Right atrium auricular region (tissue), 2 donors: ENCODE measurements at regions not wholly inside any gene's neighbourhood (a gene's known extent, or its start where the extent isn't known, plus 50 kb on each side); places are given as distances from the start of the nearest gene placed in this dataset.

Experiments
- DNase-seq: peaks from one replicate; pipeline ENCODE4 v3.0.0-alpha.2; 2019; ENCODE audit warnings: low spot score
- H3K27ac ChIP-seq, 2 donors: fragments of 200-600 bp; sonication (generic); 1 replicate in 1 of 2; 2 replicates in 1 of 2; pipeline ENCODE4 v1.5.1; 2016 to 2019
- H3K27me3 ChIP-seq, 2 donors: fragments of 200-600 bp; sonication (generic); one replicate each; pipeline versions ENCODE4 v1.5.1 to v1.6.0; 2017 to 2019
- H3K36me3 ChIP-seq: fragments of 200-600 bp; sonication (generic); one replicate; pipeline ENCODE4 v1.5.1; 2016
- H3K4me1 ChIP-seq, 2 donors: fragments of 200-600 bp; sonication (generic); one replicate each; pipeline versions ENCODE4 v1.5.1 to v1.6.0; 2017 to 2019
- H3K4me3 ChIP-seq, 2 donors: fragments of 200-600 bp; sonication (generic); 1 replicate in 1 of 2; 2 replicates in 1 of 2; pipeline ENCODE4 v1.5.1; 2017 to 2019; ENCODE audit warnings: mild to moderate bottlenecking in 1 of 2, moderate library complexity in 1 of 2
- H3K9me3 ChIP-seq, 2 donors: fragments of 200-600 bp; sonication (generic); one replicate each; pipeline ENCODE4 v1.5.1; 2019
- TF ChIP-seq, protein P1 (sequence below), 2 donors: fragments of 200-600 bp; sonication (generic); IDR thresholded peaks; one replicate each; pipeline ENCODE4 v1.5.1; 2019; ENCODE audit warnings: antibody characterized with exemption in 2 of 2

GRCh38 chr9:90012949-90013348, 408.1 kb downstream of the GADD45G start:
- Histone ChIP-seq H3K36me3 (no peaks in the 10 kb centered on the region), H3K27me3 (no peaks in the 10 kb centered on the region), H3K27ac (no peak overlapping the region), H3K9me3 (no peaks in the 10 kb centered on the region), H3K4me1 (no peaks in the 10 kb centered on the region), H3K4me3 (no peak overlapping the region)
- TF ChIP-seq, protein P1, sequence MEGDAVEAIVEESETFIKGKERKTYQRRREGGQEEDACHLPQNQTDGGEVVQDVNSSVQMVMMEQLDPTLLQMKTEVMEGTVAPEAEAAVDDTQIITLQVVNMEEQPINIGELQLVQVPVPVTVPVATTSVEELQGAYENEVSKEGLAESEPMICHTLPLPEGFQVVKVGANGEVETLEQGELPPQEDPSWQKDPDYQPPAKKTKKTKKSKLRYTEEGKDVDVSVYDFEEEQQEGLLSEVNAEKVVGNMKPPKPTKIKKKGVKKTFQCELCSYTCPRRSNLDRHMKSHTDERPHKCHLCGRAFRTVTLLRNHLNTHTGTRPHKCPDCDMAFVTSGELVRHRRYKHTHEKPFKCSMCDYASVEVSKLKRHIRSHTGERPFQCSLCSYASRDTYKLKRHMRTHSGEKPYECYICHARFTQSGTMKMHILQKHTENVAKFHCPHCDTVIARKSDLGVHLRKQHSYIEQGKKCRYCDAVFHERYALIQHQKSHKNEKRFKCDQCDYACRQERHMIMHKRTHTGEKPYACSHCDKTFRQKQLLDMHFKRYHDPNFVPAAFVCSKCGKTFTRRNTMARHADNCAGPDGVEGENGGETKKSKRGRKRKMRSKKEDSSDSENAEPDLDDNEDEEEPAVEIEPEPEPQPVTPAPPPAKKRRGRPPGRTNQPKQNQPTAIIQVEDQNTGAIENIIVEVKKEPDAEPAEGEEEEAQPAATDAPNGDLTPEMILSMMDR (IDR thresholded peaks at IDR 0.05), result no peak
- no peak for DNase-seq

- Histone ChIP-seq H3K4me3 (no peak overlapping the region), H3K27ac (no peak overlapping the region), H3K9me3 (no peaks in the 10 kb centered on the region), H3K27me3 (no peaks in the 10 kb centered on the region), H3K4me1 (no peaks in the 10 kb centered on the region), H3K36me3 (no peaks in the 10 kb centered on the region)
- no peak for DNase-seq
- TF ChIP-seq, protein P1 (IDR thresholded peaks at IDR 0.05), result no peak
These were observed 409.0 kb downstream of the GADD45G start for GRCh38 chr9:90013778-90014177.

GRCh38 chr9:90014421-90014820, 409.6 kb downstream of the GADD45G start:
- TF ChIP-seq, protein P1 (IDR thresholded peaks at IDR 0.05), result no peak
- no peak for DNase-seq
- Histone ChIP-seq H3K27ac (no peak overlapping the region), H3K4me1 (no peaks in the 10 kb centered on the region), H3K27me3 (no peaks in the 10 kb centered on the region), H3K9me3 (no peaks in the 10 kb centered on the region), H3K4me3 (no peak overlapping the region), H3K36me3 (no peaks in the 10 kb centered on the region)

DNA sequence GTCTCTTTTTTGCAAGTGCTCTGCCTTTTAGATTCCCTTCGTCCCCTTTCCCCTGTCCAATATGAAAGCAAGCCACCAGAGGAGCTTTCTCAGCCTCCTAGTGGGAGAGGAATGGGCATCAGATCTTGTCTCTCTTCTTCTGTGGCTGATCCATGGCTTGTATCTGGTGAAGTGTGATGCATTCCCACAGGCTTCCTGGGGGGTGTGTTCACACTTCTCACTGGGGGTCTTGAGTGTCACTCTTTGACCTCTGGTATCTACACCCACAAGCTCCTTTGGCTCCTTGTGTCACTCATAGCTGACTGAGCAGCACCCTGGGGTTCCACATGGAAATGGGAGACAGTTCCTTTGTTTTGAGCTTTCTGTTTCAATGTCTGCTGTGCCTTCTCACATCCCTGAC, 411.5 kb downstream of the GADD45G start:
- no peak for DNase-seq

DNA sequence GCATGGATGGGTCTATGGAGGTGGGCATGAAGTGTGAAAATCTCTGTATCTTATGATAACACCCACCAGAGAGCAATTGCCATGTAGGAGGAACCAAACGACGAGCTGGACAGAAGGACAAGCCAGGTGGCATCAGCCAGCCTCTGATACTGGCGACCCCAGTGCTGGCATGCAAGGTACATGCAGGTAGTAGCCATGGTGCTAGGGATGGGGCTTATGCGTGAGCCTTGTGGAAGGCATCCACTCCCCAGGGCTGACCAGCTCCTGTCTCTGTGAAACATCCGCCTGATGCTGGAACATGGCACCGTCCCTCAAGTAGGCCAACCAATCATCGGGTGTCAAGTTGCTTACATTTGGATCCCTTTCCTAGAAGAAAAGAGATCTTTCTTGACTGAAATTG, 412.9 kb downstream of the GADD45G start:
- no peak overlapping the region for H3K4me3 ChIP-seq
- TF ChIP-seq, protein P1 (IDR thresholded peaks at IDR 0.05), result no peak
- no peak for DNase-seq
- no peak overlapping the region for H3K27ac ChIP-seq
- no peaks in the 10 kb centered on the region for H3K36me3 ChIP-seq
- peaks cover 0 to 8% of the 10 kb centered on the region in 2 donors for H3K9me3 ChIP-seq
- H3K27me3 ChIP-seq, result no peaks in the 10 kb centered on the region
- no peaks in the 10 kb centered on the region for H3K4me1 ChIP-seq

More for the DNA sequence above, 411.5 kb downstream of the GADD45G start:
- H3K9me3 ChIP-seq, result no peaks in the 10 kb centered on the region
- TF ChIP-seq, protein P1 (IDR thresholded peaks at IDR 0.05), result no peak
- H3K36me3 ChIP-seq, result no peaks in the 10 kb centered on the region
- no peaks in the 10 kb centered on the region for H3K4me1 ChIP-seq
- no peak overlapping the region for H3K27ac ChIP-seq
- no peaks in the 10 kb centered on the region for H3K27me3 ChIP-seq
- no peak overlapping the region for H3K4me3 ChIP-seq

DNA sequence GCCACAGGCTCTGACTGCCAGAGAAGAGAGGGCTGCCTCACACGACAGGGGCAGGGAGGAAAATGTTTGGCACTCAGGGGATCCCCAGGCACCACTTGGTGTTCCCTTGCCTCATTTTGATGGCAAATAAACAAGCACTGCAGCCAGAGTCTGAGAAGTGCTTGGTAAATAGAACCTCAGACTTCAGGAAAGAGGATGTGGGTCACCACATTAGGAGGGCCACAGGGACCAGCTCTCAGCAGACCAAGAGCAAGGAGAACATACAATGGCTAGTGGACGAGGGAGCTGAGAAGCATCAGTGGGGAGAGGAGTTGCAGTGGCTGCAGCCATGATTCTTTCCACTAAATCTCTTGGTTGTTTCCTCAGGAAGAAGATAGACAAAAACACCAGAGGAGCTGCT, 413.9 kb downstream of the GADD45G start:
- no peaks in the 10 kb centered on the region for H3K27me3 ChIP-seq
- TF ChIP-seq, protein P1 (IDR thresholded peaks at IDR 0.05), result no peak
- no peaks in the 10 kb centered on the region for H3K4me1 ChIP-seq
- H3K9me3 ChIP-seq, result peaks cover 0 to 8% of the 10 kb centered on the region in 2 donors
- H3K36me3 ChIP-seq, result no peaks in the 10 kb centered on the region
- no peak for DNase-seq
- no peak overlapping the region for H3K27ac ChIP-seq
- H3K4me3 ChIP-seq, result no peak overlapping the region
